Activated CD8-positive, alpha-beta memory T cell treated with anti-CD3 and anti-CD28 coated beads, Interleukin-2, amount 50 U/mL, for 1 hour (primary cell): ENCODE measurements at regions not wholly inside any gene's neighbourhood (a gene's known extent, or its start where the extent isn't known, plus 50 kb on each side); places are given as distances from the start of the nearest gene placed in this dataset.

ENCODE experiments used
- DNase-seq: peaks from one replicate; pipeline ENCODE4 v3.0.0-alpha.2; 2020; ENCODE audit errors: extremely low read depth

DNA sequence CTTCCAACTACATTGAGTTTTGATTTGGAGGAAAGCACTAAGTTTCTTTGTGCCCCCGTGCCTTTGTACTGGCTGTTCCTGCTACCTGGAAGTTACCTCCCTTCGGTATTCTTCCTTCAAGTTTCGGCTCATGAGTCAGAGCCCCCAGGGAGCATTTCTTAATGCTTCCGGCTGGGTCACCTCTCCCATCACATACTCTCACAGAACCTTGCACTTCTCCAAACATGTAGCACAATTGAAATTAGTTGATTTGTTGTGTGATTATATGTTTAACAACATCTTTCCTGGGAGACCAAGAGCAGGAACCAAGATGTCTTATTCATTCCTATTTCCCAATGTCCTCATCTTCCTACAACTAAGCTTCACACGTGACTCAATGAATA is 158.6 kb upstream of the CDH5 start:
- DNase-seq, result no peak

DNA sequence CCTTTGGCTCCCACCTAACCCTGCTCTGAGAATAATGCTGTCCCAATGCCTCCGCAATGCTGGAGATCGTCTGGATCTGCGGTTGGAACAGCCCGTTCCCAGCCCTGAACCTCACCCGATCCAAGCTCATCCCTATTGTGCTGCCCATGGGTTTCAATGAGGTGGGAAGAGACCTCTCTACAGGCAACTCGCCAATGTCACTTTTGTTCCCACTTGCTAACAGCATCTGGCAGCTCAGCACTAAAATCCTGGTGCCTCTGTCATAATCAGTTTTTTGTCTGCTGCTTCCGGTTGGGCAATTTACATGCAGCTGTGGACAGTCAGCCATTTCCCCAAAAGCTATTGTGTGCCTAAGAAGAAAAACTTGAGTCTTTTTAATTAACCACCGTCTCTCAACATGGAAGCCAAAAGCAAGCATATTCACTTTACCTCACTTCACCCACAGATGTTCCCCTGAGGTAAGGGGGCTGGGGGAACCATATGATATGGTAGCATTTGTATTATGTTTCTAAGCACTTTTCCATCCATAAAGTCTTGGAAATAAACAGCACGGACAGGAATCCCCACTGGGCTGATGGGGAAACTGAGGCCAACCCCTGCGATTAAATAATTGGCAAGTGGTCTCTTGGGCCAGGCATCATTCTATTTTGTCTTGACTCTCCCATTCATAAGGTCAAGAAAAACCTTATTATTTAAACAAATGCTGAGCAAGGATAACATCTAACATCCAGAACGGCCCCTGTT is 159.2 kb upstream of the CDH5 start:
- no peak for DNase-seq

DNA sequence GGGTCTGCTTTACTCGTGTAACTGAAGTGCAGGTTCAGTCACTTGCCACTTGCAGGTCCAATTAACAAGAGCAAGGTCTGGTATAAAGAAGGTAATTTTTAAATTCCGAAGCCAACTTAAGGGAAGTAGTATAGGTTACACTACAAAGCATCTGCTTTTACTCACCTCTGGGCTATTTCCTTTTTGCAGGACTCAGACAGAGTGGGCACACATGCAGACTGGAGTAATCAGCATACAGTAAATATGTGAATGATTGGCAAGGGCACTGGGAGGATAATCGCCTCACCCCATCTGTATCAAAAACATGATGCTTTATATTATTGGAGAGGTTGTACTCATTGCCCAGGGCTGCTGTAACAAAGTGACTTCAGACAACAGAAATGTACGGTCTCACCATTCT is 160.1 kb upstream of the CDH5 start:
- DNase-seq, result no peak

DNA sequence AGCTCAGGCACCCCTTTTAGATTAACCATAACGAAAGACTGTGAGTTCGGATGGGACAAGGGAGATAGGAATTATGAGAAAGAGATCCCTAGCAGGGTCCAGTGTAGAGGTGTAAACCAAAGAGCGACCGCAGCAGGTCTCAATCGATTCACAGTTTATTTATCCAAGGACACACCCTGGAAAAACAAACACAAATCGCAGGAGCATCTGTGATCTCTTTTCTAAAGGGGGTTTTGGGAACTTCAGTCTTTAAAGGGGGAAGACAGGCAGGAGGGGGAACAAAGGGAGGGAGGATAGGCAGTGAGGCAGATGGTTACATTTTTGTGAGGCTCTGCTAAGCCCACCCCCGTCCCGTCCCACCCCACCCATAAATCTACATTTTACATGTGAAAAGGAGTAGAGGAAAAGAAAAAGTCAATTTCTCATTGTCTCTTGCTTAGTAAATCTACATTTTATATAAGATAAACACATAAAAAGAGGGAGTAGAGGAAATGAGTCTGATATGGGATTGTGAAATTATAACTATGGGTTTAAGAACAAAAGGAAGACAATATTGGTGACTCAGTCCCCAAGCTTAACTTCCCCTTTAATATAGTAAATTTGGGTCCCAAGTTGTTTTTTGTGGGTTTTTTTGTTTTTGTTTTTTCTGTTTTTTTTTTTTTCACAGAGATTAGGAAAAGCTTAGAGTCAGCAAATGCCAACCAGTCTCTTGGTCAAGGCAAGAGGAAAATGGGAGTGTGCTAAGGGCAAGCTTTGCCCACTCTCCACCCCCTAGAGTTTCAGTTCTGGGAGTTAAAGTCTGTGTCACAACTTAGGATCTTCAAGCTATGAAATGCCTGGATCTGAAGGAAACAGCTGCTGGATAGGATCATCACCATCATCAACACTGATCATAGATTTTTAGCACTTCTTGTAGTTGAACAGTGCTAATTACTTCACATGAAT is 160.9 kb upstream of the CDH5 start:
- DNase-seq, result no peak

DNA sequence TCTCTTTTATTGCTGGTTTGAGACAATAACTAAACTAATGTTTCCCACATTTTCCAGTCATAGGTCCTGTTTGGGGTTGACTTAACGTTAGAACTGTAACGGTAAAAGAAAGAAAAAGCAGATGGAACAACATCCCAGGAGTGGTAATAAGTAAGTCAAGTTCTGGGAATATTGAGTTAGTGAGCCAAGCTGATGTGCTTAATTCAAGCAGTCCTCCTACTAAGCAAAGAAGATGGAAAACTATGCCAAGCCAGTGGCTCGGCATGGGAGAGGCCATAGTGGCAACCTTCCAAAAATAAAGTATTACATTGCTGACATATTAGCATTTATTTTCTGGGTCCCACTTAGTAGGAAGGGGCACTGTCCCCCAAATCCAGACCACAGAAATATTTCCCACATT is 161.7 kb upstream of the CDH5 start:
- DNase-seq, result no peak

DNA sequence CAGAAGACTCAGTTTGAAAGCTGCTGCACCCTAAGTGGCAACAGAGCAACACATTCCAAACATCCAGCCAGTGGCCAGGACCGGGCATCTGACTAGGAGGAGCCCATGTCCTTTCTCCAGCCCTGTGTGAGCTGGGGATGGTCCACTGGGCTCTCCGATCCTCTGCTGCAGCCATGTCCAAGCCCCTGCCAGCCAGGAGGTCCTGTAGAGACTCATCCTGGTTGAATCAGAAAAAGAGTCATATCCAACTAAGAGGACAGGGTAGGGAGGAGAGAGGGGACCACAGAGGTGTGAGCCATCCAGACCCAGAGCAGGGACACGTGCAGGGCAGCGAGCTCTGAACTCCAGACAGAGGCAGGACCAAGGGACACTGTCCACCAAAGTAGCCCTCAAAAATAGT is 163.0 kb upstream of the CDH5 start:
- DNase-seq, result no peak

DNA sequence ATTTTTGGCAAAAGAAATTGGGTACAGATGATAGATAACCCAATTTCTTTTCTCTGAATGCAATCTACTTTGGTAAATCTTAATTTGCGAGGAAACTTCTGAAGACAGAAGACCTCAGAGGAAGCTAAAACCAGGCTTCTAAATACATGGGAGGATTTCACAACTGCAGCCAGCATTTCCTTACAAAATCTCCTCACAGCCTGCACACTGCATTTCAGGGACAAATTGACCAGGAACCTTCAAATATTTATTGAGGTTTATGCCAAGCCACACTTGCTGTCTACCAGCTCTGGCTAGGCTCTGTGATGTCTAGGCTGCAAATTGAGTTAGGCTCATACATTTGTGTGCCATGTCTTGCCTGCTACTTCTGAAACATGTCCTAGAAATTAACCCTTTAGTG is 167.3 kb upstream of the CDH5 start:
- no peak for DNase-seq

DNA sequence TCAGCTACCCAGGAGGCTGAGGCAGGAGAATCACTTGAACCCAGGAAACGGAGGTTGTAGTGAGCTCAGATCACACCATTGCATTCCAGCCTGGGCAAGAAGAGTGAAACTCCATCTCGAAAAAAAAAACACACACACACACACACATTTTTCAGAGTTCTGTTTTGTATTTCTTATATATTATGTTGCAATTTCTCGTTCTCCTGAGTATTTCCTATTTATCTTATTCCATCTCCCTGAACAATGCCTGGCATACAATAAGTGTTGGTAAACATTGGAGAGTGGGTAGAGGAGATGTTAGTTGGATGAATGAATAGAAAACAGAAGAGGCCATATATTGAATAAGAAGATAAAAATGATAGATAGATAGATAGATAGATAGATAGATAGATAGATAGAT is 167.8 kb upstream of the CDH5 start:
- DNase-seq, result no peak

DNA sequence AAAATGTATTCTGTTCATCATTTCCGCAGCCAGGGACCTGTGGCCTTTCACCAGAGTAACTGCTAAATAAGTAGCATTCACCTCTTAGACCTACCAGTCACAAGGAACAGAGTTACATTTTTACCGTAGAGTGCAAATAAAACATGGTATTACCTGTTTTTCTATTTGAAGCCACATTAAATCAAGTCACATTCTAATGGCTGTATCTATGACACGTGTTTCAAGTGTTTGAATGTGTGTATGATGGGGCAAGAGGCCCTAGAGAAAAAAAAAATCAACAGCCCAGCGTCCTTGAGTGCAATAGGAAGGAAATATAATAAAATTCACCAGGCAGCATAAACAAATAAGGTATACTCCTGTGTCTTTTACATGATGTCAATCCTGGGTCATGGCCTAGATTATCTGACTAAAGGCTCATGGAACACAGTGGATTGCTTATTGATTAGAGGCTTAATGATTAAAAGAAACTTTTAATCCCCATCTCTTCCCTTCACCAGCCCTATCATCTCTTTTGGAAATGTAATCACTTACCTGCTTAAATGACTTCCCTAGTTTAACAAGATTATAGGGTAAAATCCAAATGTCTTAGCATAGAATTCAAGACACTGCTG is 168.7 kb upstream of the CDH5 start:
- no peak for DNase-seq

DNA sequence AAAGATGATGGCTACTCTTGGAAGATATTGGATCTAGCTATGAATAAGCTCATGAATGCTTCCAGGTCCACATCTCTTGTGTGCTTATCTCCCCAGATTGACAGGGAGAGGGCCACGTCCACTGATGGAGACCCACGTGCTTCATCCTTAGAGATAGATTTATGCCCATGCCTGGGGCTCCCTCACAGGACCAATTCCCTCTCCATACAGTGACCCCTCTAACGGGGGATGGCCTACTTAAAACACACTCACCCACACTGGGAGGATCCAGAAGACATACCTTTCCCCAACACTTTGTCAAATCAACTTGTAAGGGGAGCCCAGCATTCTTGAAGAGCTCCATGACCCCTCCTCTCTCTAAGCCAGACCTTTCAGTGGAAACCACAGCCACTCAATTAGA is 169.7 kb upstream of the CDH5 start:
- no peak for DNase-seq

DNA sequence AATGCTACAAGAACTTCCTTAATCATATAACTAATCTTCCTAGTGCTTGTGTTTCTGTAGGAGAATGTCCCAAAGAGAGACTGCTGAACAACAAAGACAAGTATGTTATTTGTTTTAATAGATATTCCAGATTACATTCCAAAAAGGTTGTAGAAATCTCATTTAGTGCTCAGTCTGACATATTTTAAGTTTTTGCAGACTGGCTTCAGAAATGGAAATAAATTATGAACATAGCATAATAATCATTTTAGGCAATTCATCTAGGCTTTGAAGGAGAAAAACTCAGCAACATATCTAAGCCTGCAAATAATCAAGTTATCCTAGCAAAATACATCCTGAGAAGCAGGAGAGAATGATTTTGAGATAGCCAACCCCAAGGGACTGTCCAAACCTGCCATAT is 171.6 kb upstream of the CDH5 start:
- no peak for DNase-seq

DNA sequence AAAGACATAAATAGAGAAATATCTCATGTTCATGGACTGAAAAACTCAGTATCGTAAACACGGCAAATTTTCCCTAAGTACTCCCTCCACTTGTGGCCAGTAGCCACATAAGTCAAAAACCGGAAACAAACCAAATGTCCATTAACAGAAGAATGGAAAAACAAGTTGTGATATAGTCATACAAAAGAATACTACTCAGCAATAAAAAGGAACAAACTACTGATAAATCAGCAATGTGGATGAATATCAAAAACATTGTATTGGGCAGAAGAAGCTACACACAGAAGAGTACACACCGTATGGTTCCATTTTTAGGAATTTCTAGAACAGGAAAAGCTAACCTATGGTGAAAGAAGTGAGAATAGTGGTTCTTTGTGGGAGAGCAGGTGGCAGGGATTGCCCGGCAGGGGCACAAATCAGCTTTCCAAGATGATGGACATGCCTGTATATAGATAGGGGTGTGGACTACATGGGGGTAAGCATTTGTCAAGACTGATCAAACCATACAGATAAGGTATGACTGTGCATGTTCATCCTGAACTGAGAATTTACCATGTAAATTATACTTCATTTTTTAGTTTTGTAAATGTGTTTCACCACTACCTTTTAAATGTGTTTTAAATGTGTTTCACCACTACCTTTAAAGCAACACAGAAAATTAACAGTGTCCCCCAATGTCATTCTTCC is 172.8 kb upstream of the CDH5 start:
- no peak for DNase-seq

DNA sequence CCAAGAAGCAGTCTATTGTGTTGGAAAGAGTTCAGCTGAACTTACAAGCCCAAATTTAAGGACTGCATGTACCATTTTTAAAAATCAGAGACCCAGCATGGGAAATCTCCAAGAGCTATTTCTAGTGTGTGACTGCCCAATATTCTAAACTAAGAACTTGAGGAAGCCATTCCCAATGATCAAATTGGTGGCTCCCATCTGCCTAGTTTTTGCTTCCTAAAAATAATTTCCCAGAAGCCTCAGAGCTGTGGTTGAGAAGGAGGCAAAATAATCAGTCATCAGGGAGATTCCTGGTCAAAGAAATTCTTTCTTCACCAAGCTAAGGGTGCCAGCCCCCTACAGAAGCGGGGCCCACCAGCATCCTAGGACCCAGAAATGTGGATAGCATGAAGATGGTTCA is 176.1 kb upstream of the CDH5 start:
- DNase-seq, result no peak

DNA sequence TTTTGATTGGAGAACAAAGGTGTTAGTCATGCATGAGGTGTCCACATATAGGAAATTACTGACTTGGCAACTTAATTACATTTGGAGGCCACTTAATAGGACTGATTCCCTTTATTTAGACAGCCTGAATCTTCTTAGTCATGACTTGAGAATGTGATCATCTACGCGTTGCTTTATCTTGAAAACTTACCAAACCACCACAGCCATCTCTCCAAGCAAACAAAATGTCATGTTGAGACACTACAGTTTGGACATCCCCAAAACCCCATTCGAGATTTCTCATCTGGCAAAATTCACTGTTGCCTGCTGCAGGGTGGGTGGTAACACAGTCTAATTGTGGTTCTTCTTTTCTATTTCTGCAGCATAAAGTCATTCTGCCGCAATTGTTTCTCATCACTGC is 176.5 kb upstream of the CDH5 start:
- no peak for DNase-seq

DNA sequence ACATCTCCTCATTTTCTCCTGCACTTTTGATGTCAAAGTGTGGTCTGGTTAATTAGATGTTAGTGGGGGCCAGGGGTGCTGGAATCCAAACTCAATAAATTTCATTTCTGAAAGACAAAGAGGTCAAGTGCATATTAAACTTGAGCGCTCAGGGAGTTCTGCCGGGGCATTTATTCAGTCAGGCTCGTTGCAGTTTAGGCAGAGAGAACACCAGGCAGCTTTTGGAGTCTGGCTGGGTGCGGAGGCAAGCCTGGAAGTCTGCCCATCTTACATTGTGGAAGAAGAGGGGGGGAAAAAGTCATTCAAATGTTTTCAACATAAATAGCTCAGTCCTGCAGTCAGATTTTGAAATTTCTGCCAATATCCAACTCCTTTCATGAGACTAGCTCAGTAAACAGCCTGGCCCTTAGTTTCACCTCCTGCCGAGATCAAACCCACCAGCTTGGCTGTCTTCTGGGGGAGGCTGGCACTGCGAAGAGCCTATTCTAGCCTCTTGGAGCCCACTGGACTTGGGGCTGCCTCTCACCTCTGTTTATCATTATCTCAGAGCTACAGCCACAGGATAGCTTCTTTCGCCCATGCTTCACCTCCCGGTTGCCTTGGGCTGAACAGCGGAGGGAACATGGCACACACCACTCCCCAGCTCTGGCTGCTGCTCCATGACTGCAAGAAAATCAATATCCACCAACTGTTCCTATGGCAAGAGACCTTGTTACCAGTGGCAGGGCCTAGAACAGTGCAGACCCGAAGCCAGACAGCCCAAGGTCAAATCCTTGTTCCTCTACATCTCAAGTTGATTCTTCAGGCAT is 177.4 kb upstream of the CDH5 start:
- DNase-seq, result no peak

DNA sequence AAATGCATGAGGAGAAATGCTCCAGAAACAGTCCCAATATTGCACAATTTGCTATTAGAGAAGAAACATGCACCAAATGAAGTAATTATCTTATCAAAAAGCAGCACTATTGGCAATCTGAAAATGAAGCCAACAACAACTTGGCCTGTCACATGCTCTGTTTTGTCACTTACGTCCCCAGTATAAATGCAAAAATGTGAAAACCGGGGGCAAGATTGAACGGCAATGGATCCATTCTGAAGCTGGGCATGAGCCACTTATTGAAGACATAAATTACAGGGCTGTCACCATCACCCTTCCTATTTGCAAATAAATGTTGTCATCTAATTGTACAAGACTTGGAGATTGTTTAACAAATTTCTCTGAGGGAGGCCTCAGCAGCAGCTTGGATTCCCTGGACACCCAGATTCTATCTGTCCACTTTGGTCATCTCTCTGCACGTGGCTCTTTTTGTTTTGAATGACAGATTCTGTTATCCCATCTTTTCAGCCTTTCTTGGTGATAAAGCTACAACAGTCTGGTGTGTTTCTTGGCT is 180.2 kb upstream of the CDH5 start:
- no peak for DNase-seq

DNA sequence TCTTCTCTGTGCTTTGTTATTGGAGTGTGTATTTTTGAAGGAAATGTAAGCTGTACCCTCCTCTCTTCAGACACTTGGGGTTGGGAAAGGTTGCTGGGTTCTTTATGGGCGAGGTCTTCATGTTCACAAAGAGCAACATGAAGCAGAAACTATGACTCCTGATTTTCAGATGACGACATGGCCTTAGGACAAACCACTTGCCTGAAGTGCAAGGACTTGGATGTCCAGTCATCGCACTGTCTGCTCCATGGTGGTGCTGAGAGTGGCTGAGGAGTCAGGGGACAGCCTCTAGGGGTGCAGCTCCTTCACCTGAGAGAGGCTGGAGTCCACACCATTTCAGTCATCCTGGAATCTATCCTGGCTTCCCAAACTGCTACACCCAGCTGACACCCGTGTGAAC is 183.9 kb upstream of the CDH5 start:
- no peak for DNase-seq

DNA sequence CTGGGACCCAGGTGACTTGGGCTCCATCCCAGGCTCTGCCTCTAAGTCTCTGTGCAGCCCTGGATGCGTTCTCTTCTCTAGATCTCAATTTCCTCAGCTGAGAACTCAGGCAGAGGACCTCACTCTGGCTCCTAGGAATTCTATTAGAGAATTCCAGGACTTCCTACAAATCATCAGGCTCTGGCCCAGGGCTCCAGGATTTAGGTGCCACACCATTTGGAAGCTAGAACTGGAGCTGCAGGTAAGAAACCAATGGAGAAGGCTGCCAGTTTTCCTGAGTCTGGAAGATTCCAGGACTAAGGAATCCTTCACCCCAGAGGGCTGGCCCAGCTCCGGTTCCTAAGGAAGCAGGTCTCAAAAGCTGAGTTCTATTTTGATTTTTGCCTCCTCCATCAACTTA is 189.8 kb upstream of the CDH5 start:
- DNase-seq, result no peak

DNA sequence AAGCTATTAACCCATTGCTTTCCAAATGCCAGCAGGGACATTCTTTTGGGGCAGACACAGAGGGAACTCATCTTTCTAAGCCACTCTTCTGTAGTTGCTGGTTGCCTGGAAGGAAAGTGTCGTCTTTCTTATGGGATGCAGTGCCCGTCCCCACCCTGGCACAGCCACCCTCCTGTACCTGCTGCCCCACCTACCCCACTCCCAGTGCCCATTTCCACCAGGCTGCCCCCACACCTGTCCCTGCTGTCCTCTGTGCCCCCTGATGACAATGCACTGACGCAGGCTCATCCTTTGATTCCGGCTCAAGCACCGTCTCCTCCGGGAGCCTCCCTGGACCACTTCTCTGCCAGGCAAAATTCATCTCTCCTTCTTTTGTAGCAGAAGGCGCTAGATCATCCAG is 190.4 kb upstream of the CDH5 start:
- DNase-seq, result no peak

DNA sequence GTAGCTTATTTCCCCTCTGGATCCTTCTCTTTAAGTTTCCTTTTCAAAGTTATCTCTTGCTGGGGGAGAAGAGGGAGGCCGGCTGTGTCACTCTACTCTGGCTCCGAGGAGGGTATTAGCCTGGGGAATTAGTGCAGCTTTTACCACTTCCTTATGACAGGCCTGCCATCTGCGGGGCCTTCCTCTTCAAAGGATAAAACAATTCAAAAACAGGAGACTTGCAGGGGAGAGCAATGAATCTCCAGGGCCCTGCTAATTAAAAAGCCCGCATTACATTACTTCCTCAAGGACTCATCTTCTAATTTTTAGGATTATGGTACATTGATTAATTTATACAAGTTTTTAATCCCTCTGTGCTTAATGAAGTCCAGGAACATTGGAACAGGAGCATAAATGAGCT is 190.9 kb upstream of the CDH5 start:
- no peak for DNase-seq

DNA sequence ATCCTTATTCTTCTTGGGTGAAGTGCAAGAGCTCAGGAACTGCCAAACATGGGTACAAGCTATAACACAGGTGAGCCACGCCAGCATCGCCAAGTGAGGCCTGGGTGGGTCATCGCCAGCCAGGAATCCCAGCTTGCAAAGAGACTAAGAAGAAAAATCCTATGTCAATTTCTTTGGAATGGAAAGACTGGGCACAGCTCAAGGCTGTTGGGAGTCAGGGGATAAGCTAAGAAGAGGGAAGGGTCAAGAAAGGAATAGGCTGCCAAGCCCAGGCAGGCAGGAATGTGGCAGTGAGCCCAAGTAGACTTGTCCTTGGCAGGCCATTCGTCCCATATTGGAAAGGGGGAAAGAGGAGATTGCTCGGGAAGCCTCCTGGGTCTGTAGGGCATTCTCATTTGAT is 191.4 kb upstream of the CDH5 start:
- no peak for DNase-seq
